Rectal smooth muscle tissue (tissue), 1 donor: ENCODE measurements at regions not wholly inside any gene's neighbourhood (a gene's known extent, or its start where the extent isn't known, plus 50 kb on each side); places are given as distances from the start of the nearest gene placed in this dataset.

ENCODE experiments used
- H3K27ac ChIP-seq: one replicate; pipeline ENCODE4 v1.7.0; 2013; ENCODE audit warnings: low read depth, low read length, inconsistent platforms
- H3K27me3 ChIP-seq: one replicate; pipeline ENCODE4 v1.7.0; 2013; ENCODE audit warnings: low read length; ENCODE audit not compliant: control insufficient read depth, insufficient read depth
- H3K36me3 ChIP-seq: one replicate; pipeline ENCODE4 v1.7.0; 2013; ENCODE audit warnings: low read length; ENCODE audit not compliant: control insufficient read depth, insufficient read depth
- H3K4me1 ChIP-seq: one replicate; pipeline ENCODE4 v1.7.0; 2013; ENCODE audit warnings: low read length; ENCODE audit not compliant: control insufficient read depth, insufficient read depth
- H3K4me3 ChIP-seq: one replicate; pipeline ENCODE4 v1.7.0; 2013; ENCODE audit warnings: low read length
- H3K9ac ChIP-seq: one replicate; pipeline ENCODE4 v1.7.0; 2013; ENCODE audit warnings: low read length

- no peak overlapping the region for H3K9ac ChIP-seq
- no peaks in the 10 kb centered on the region for H3K27me3 ChIP-seq
- H3K36me3 ChIP-seq: no peaks in the 10 kb centered on the region
- no peaks in the 10 kb centered on the region for H3K4me1 ChIP-seq
- H3K27ac ChIP-seq: no peak overlapping the region
- H3K4me3 ChIP-seq: no peak overlapping the region
Measured at GRCh38 chr13:106003651-106004050, 531.8 kb downstream of the EFNB2 start.

- Histone ChIP-seq H3K4me3 (no peak overlapping the region), H3K9ac (no peak overlapping the region), H3K27ac (no peak overlapping the region), H3K27me3 (no peaks in the 10 kb centered on the region), H3K4me1 (no peaks in the 10 kb centered on the region), H3K36me3 (no peaks in the 10 kb centered on the region)
Measured at GRCh38 chr13:106001443-106001842, 534.0 kb downstream of the EFNB2 start.

- H3K9ac ChIP-seq: no peak overlapping the region
- H3K4me1 ChIP-seq: no peaks in the 10 kb centered on the region
- no peaks in the 10 kb centered on the region for H3K27me3 ChIP-seq
- H3K4me3 ChIP-seq: no peak overlapping the region
- H3K27ac ChIP-seq: no peak overlapping the region
- no peaks in the 10 kb centered on the region for H3K36me3 ChIP-seq
Measured at GRCh38 chr13:105997581-105998550, 537.6 kb downstream of the EFNB2 start.

- no peaks in the 10 kb centered on the region for H3K36me3 ChIP-seq
- no peak overlapping the region for H3K9ac ChIP-seq
- no peak overlapping the region for H3K27ac ChIP-seq
- H3K4me1 ChIP-seq: no peaks in the 10 kb centered on the region
- no peaks in the 10 kb centered on the region for H3K27me3 ChIP-seq
- no peak overlapping the region for H3K4me3 ChIP-seq
Measured at GRCh38 chr13:105996391-105997025, 539.0 kb downstream of the EFNB2 start.

- Histone ChIP-seq H3K27me3 (no peaks in the 10 kb centered on the region), H3K4me3 (no peak overlapping the region), H3K4me1 (no peaks in the 10 kb centered on the region)
Measured at GRCh38 chr13:105994340-105994739, 541.1 kb downstream of the EFNB2 start.

GRCh38 chr13:105991622-105992277 is 543.7 kb downstream of the EFNB2 start:
- Histone ChIP-seq H3K27me3 (no peaks in the 10 kb centered on the region), H3K4me3 (no peak overlapping the region), H3K9ac (no peak overlapping the region), H3K27ac (no peak overlapping the region), H3K36me3 (no peaks in the 10 kb centered on the region), H3K4me1 (no peaks in the 10 kb centered on the region)

More at GRCh38 chr13:105994340-105994739, 541.1 kb downstream of the EFNB2 start:
- Histone ChIP-seq H3K27ac (no peak overlapping the region), H3K9ac (no peak overlapping the region), H3K36me3 (no peaks in the 10 kb centered on the region)

- Histone ChIP-seq H3K36me3 (no peaks in the 10 kb centered on the region), H3K9ac (no peak overlapping the region), H3K4me3 (no peak overlapping the region), H3K4me1 (no peaks in the 10 kb centered on the region), H3K27me3 (no peaks in the 10 kb centered on the region), H3K27ac (no peak overlapping the region)
Measured at GRCh38 chr13:105991131-105991530, 544.3 kb downstream of the EFNB2 start.

GRCh38 chr13:105990256-105990958 is 545.1 kb downstream of the EFNB2 start:
- no peaks in the 10 kb centered on the region for H3K27me3 ChIP-seq
- no peak overlapping the region for H3K4me3 ChIP-seq
- H3K27ac ChIP-seq: no peak overlapping the region
- no peaks in the 10 kb centered on the region for H3K36me3 ChIP-seq
- H3K9ac ChIP-seq: no peak overlapping the region
- no peaks in the 10 kb centered on the region for H3K4me1 ChIP-seq

GRCh38 chr13:105984646-105985045 is 550.8 kb downstream of the EFNB2 start:
- Histone ChIP-seq H3K9ac (no peak overlapping the region), H3K4me3 (no peak overlapping the region), H3K27ac (no peak overlapping the region), H3K36me3 (no peaks in the 10 kb centered on the region), H3K27me3 (no peaks in the 10 kb centered on the region), H3K4me1 (no peaks in the 10 kb centered on the region)

- Histone ChIP-seq H3K36me3 (no peaks in the 10 kb centered on the region), H3K27ac (no peak overlapping the region), H3K4me1 (no peaks in the 10 kb centered on the region), H3K27me3 (no peaks in the 10 kb centered on the region), H3K9ac (no peak overlapping the region), H3K4me3 (no peak overlapping the region)
Measured at GRCh38 chr13:105984236-105984635, 551.2 kb downstream of the EFNB2 start.

- no peak overlapping the region for H3K9ac ChIP-seq
- H3K36me3 ChIP-seq: no peaks in the 10 kb centered on the region
- H3K4me3 ChIP-seq: no peak overlapping the region
- H3K27me3 ChIP-seq: no peaks in the 10 kb centered on the region
- no peaks in the 10 kb centered on the region for H3K4me1 ChIP-seq
- no peak overlapping the region for H3K27ac ChIP-seq
Measured at GRCh38 chr13:105982219-105982930, 553.1 kb downstream of the EFNB2 start.
